ENCODE measurements at regions not wholly inside any gene's neighbourhood (a gene's known extent, or its start where the extent isn't known, plus 50 kb on each side); places are given as distances from the start of the nearest gene placed in this dataset.

DNA sequence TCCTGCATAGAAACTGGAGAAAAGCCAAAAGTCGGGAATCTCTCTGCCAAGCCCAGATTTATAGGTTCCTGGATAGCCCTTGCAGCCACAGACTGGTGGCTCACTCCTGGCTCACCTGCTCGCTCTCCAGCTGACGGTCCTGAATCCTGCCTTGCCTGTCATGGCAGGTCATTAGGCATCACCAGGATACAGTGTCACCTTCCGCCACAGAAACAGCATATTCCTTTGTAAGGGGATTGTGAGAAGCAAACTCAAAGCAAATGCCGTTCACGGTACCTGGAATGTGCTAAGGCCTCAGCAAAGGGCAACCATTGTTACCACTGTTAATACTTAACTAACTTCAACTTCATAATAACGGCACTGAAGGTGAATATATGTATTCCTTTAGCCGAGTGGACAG lies 57.1 kb upstream of the GPR45 start:
- 78 to 87% methylated on average over 8 of the region's 8 CpGs for WGBS, 2 donors
- Histone ChIP-seq H3K9me3 (no peaks in the 10 kb centered on the region), H3K4me1 (peaks cover 14% of the 10 kb centered on the region in 2 donors), H3K36me3 (no peaks in the 10 kb centered on the region), H3K27ac (no peak overlapping the region), H3K4me3 (replicated peaks in 1 of 3) (no peak overlapping the region), H3K27me3 (no peaks in the 10 kb centered on the region)
- TF ChIP-seq POLR2A (IDR thresholded peaks at IDR 0.05) = no peak
- TF ChIP-seq, protein P1, sequence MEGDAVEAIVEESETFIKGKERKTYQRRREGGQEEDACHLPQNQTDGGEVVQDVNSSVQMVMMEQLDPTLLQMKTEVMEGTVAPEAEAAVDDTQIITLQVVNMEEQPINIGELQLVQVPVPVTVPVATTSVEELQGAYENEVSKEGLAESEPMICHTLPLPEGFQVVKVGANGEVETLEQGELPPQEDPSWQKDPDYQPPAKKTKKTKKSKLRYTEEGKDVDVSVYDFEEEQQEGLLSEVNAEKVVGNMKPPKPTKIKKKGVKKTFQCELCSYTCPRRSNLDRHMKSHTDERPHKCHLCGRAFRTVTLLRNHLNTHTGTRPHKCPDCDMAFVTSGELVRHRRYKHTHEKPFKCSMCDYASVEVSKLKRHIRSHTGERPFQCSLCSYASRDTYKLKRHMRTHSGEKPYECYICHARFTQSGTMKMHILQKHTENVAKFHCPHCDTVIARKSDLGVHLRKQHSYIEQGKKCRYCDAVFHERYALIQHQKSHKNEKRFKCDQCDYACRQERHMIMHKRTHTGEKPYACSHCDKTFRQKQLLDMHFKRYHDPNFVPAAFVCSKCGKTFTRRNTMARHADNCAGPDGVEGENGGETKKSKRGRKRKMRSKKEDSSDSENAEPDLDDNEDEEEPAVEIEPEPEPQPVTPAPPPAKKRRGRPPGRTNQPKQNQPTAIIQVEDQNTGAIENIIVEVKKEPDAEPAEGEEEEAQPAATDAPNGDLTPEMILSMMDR (IDR thresholded peaks at IDR 0.05) = no peak
- intact Hi-C loops (cut with DNase I) = no loop called here
- DNase-seq = no peak

DNA sequence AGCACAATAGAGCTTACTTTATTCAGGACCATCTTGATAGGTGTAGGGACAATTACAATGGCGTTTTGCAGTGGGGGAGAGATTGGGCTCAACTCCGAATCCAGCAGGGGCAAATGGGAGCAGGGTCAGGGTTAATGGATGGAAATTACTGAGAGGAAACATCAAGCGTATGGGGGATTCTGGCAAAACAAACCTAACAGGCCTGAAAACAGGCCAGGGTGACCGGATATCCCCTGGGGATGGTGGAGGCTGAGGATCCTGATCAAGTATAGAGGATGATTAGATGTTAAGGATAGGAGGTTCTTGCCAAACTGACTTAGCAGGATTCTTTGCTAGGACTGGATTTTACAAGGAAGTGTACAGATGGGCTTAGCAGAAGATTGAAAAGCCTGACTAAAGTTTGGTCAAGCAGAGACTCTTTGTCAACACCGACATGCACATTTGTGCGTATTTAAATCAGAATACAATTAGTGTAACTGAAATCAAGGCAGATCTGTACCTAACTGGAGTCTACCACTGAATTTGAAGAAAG lies 54.5 kb upstream of the GPR45 start:
- Histone ChIP-seq H3K27me3 (no peaks in the 10 kb centered on the region), H3K4me3 (replicated peaks in 1 of 3) (no peak overlapping the region), H3K4me1 (no peaks in the 10 kb centered on the region), H3K27ac (no peak overlapping the region), H3K36me3 (no peaks in the 10 kb centered on the region), H3K9me3 (no peaks in the 10 kb centered on the region)
- intact Hi-C loops (cut with DNase I) = no loop called here
- no peak for DNase-seq
- TF ChIP-seq, protein P1 (IDR thresholded peaks at IDR 0.05) = no peak
- no peak for TF ChIP-seq POLR2A (IDR thresholded peaks at IDR 0.05)
- WGBS, 2 donors = 64 to 71% methylated on average over 6 of the region's 6 CpGs

DNA sequence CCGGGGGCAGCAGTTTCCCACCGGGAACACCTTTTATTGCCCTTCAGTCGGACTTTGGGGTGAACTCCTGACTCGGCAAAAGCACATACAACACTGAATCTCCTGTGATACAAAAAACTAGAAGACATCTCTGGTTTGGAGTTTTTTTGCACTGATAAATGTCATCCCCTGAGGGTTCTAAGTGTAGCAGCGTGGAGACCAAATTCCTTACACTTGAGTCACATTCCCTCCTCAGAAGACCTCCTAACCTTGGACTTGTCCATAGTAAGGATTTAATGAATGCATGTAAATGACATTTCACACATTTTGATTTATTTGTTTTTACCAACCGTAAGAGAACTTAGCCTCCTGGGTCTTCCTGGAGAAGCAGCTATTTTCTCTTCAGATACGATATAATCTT lies 54.0 kb upstream of the GPR45 start:
- Histone ChIP-seq H3K27ac (no peak overlapping the region), H3K27me3 (no peaks in the 10 kb centered on the region), H3K36me3 (no peaks in the 10 kb centered on the region), H3K9me3 (no peaks in the 10 kb centered on the region), H3K4me1 (no peaks in the 10 kb centered on the region), H3K4me3 (replicated peaks in 1 of 3) (no peak overlapping the region)
- DNase-seq = no peak
- TF ChIP-seq, protein P1 (IDR thresholded peaks at IDR 0.05) = no peak
- TF ChIP-seq POLR2A (IDR thresholded peaks at IDR 0.05) = no peak
- 73 to 77% methylated on average over 7 of the region's 7 CpGs for WGBS, 2 donors
- intact Hi-C loops (cut with DNase I) = no loop called here

DNA sequence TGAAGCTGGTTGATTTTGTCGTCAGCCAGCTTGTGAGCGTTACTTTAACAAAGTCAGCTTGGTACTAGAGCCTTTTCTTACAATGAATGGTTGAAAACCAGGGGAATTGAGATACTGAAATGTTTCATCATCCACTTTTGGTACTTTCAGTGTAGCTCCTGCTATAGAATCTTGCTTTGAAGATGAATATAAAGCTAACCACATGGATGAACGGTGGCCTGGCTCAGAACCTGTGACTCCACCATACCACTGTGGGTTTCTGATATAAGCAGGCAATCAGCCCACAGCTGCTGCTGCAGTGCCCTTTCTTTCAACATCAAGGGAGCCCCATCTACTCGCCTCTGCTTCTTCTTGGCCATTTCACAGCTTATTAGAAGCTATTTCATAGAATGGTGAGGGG lies 53.2 kb upstream of the GPR45 start:
- no peaks in the 10 kb centered on the region for H3K36me3 ChIP-seq
- no peaks in the 10 kb centered on the region for H3K4me1 ChIP-seq
- TF ChIP-seq, protein P1 (IDR thresholded peaks at IDR 0.05) = no peak
- no peak for TF ChIP-seq POLR2A (IDR thresholded peaks at IDR 0.05)
- intact Hi-C loops (cut with DNase I) = no loop called here
- 89 to 93% methylated on average over 4 of the region's 4 CpGs for WGBS, 2 donors
- H3K4me3 ChIP-seq (replicated peaks in 1 of 3) = no peak overlapping the region
- no peak overlapping the region for H3K27ac ChIP-seq
- DNase-seq = no peak
- no peaks in the 10 kb centered on the region for H3K27me3 ChIP-seq
- no peaks in the 10 kb centered on the region for H3K9me3 ChIP-seq

Data from thyroid gland (tissue), 4 donors.